Ascending aorta (tissue), 2 donors: ENCODE measurements at regions not wholly inside any gene's neighbourhood (a gene's known extent, or its start where the extent isn't known, plus 50 kb on each side); places are given as distances from the start of the nearest gene placed in this dataset.

Source experiments
- DNase-seq, 2 donors: peaks; one replicate each; pipeline ENCODE4 v3.0.0-alpha.2; 2019; ENCODE audit warnings: low spot score in 2 of 2
- H3K27ac ChIP-seq, 2 donors: fragments of 200-600 bp; sonication (generic); one replicate each; pipeline ENCODE4 v1.5.1; 2016 to 2017; ENCODE audit warnings: mild to moderate bottlenecking in 1 of 2
- H3K27me3 ChIP-seq: fragments of 200-600 bp; sonication (generic); one replicate; pipeline ENCODE4 v1.5.1; 2017
- H3K36me3 ChIP-seq, 2 donors: fragments of 200-600 bp; sonication (generic); one replicate each; pipeline ENCODE4 v1.5.1; 2016
- H3K4me1 ChIP-seq, 2 donors: fragments of 200-600 bp; sonication (generic); one replicate each; pipeline ENCODE4 v1.5.1; 2016 to 2017; ENCODE audit warnings: mild to moderate bottlenecking in 1 of 2
- H3K4me3 ChIP-seq, 2 donors: fragments of 200-600 bp; sonication (generic); one replicate each; pipeline ENCODE4 v1.5.1; 2016 to 2017; ENCODE audit warnings: mild to moderate bottlenecking in 1 of 2
- H3K9me3 ChIP-seq, 2 donors: fragments of 200-600 bp; sonication (generic); one replicate each; pipeline ENCODE4 v1.5.1; 2016
- CTCF ChIP-seq, 3 experiments: fragments of 200-600 bp in 2 of 3; fragments of 450-650 bp in 1 of 3; sonication (generic) in 2 of 3; IDR thresholded peaks; one replicate each; pipeline ENCODE4 v1.5.1; 2016 to 2019; ENCODE audit warnings: antibody characterized with exemption in 3 of 3, mild to moderate bottlenecking in 1 of 3, moderate library complexity in 1 of 3
- intact Hi-C: fragments of 100-400 bp; cut with DNase I; formaldehyde crosslinking; loops from one replicate; pipeline ENCODE4 v1.15.1; 2023

GRCh38 chr5:124592891-124593290, 153.5 kb downstream of the ZNF608 start:
- DNase-seq: no peak
- no peaks in the 10 kb centered on the region for H3K36me3 ChIP-seq
- intact Hi-C loops: no loop called here
- H3K9me3 ChIP-seq: no peaks in the 10 kb centered on the region
- H3K4me1 ChIP-seq: no peaks in the 10 kb centered on the region
- no peak for TF ChIP-seq CTCF (IDR thresholded peaks at IDR 0.05)
- H3K4me3 ChIP-seq: no peak overlapping the region
- no peak overlapping the region for H3K27ac ChIP-seq
- no peaks in the 10 kb centered on the region for H3K27me3 ChIP-seq

GRCh38 chr5:124591583-124591982, 154.9 kb downstream of the ZNF608 start:
- Histone ChIP-seq H3K4me1 (no peaks in the 10 kb centered on the region), H3K27me3 (no peaks in the 10 kb centered on the region), H3K9me3 (no peaks in the 10 kb centered on the region), H3K4me3 (no peak overlapping the region), H3K36me3 (no peaks in the 10 kb centered on the region), H3K27ac (no peak overlapping the region)
- no peak for DNase-seq
- TF ChIP-seq CTCF (IDR thresholded peaks at IDR 0.05): no peak
- intact Hi-C loops: no loop called here

- H3K36me3 ChIP-seq: no peaks in the 10 kb centered on the region
- no peak overlapping the region for H3K27ac ChIP-seq
- H3K4me3 ChIP-seq: no peak overlapping the region
- DNase-seq: no peak
- H3K9me3 ChIP-seq: peaks cover 0 to under 1% of the 10 kb centered on the region in 2 donors
- TF ChIP-seq CTCF (IDR thresholded peaks at IDR 0.05): no peak
- no peaks in the 10 kb centered on the region for H3K27me3 ChIP-seq
- intact Hi-C loops: no loop called here
- H3K4me1 ChIP-seq: no peaks in the 10 kb centered on the region
These were observed 155.8 kb downstream of the ZNF608 start for GRCh38 chr5:124590686-124591085.

GRCh38 chr5:124587280-124587679, 159.2 kb downstream of the ZNF608 start:
- intact Hi-C loops: no loop called here
- no peak for TF ChIP-seq CTCF (IDR thresholded peaks at IDR 0.05)
- H3K27me3 ChIP-seq: no peaks in the 10 kb centered on the region
- no peak for DNase-seq
- H3K27ac ChIP-seq: no peak overlapping the region
- no peaks in the 10 kb centered on the region for H3K36me3 ChIP-seq
- peaks cover 5 to 12% of the 10 kb centered on the region in 2 donors for H3K9me3 ChIP-seq
- no peaks in the 10 kb centered on the region for H3K4me1 ChIP-seq
- no peak overlapping the region for H3K4me3 ChIP-seq

- Histone ChIP-seq H3K27me3 (no peaks in the 10 kb centered on the region), H3K4me1 (no peaks in the 10 kb centered on the region), H3K36me3 (no peaks in the 10 kb centered on the region), H3K4me3 (no peak overlapping the region), H3K27ac (no peak overlapping the region), H3K9me3 (peaks cover 5 to 12% of the 10 kb centered on the region in 2 donors)
- no peak for TF ChIP-seq CTCF (IDR thresholded peaks at IDR 0.05)
- no peak for DNase-seq
- intact Hi-C loops: no loop called here
These were observed 161.3 kb downstream of the ZNF608 start for GRCh38 chr5:124584991-124585715.
